T-cell (primary cell): ENCODE measurements at regions not wholly inside any gene's neighbourhood (a gene's known extent, or its start where the extent isn't known, plus 50 kb on each side); places are given as distances from the start of the nearest gene placed in this dataset.

ENCODE experiments used
- ATAC-seq, 4 experiments: fragments of 200-7000 bp in 3 of 4; fragments of 150-1000 bp in 1 of 4; cut with Tn5 transposase; replicated peaks in 1 of 4; 1 replicate in 3 of 4; 2 replicates in 1 of 4; pipeline ENCODE4 v1.10.0; 2021; ENCODE audit warnings: moderate library complexity in 3 of 4, mild to moderate bottlenecking in 2 of 4, moderate number of reproducible peaks in 1 of 4
- CTCF ChIA-PET, 2 donors: fragments of 300-600 bp; sonication (Branson Sonifier 250); formaldehyde crosslinking; loops; one replicate each; lab custom pipeline; 2022; ENCODE audit warnings: antibody characterized with exemption in 2 of 2; lab: Charles Lee
- POLR2A ChIA-PET, 2 donors: fragments of 300-600 bp; sonication (Branson Sonifier 250); formaldehyde crosslinking; loops; one replicate each; lab custom pipeline; 2022; ENCODE audit warnings: antibody characterized with exemption in 2 of 2; lab: Charles Lee
- DNase-seq, 35 experiments: peaks; one replicate each; pipeline versions ENCODE4 v3.0.0 to v3.0.0-alpha.2; 2013 to 2023
- H3K27ac ChIP-seq: one replicate; pipeline ENCODE4 v1.5.1; 2013; ENCODE audit warnings: low read length
- H3K27me3 ChIP-seq, 2 experiments: replicated peaks in 1 of 2; 1 replicate in 1 of 2; 2 replicates in 1 of 2; pipeline versions ENCODE4 v1.6.1 to v1.7.0; 2013; ENCODE audit warnings: low read length in 1 of 2, mixed read lengths in 1 of 2; ENCODE audit not compliant: control insufficient read depth in 2 of 2, insufficient read depth in 2 of 2; ENCODE audit errors: extremely low read depth in 1 of 2
- H3K36me3 ChIP-seq, 2 donors: 1 replicate in 1 of 2; 2 replicates in 1 of 2; pipeline versions ENCODE4 v1.6.1 to v1.7.0; 2013; ENCODE audit warnings: low read length in 1 of 2; ENCODE audit not compliant: control insufficient read depth in 2 of 2, insufficient read depth in 1 of 2; ENCODE audit errors: extremely low read depth in 1 of 2
- H3K4me1 ChIP-seq, 2 experiments: 1 replicate in 1 of 2; 2 replicates in 1 of 2; pipeline versions ENCODE4 v1.6.1 to v1.7.0; 2013; ENCODE audit warnings: low read length in 2 of 2, mixed read lengths in 1 of 2; ENCODE audit not compliant: insufficient read depth in 2 of 2, control insufficient read depth in 1 of 2; ENCODE audit errors: extremely low read depth in 1 of 2
- H3K4me3 ChIP-seq, 2 donors: 1 replicate in 1 of 2; 2 replicates in 1 of 2; pipeline versions ENCODE4 v1.5.1 to v1.7.0; 2013; ENCODE audit warnings: mild to moderate bottlenecking in 2 of 2, low read length in 1 of 2, moderate library complexity in 1 of 2; ENCODE audit not compliant: control insufficient read depth in 1 of 2; ENCODE audit errors: extremely low read depth in 1 of 2
- H3K9me3 ChIP-seq: 2 replicates; pipeline ENCODE4 v1.7.0; 2013
- H3K27ac Mint-ChIP-seq, 2 donors: one replicate each; pipeline ENCODE4 v1.8.0; 2020 to 2021; ENCODE audit warnings: mild to moderate bottlenecking in 2 of 2, mixed read lengths in 2 of 2
- H3K27me3 Mint-ChIP-seq, 2 donors: one replicate each; pipeline ENCODE4 v1.8.0; 2021 to 2022; ENCODE audit warnings: mixed read lengths in 2 of 2
- H3K36me3 Mint-ChIP-seq: one replicate; pipeline ENCODE4 v1.8.0; 2021; ENCODE audit warnings: mixed read lengths
- H3K4me1 Mint-ChIP-seq, 3 donors: one replicate each; pipeline ENCODE4 v1.8.0; 2020 to 2022; ENCODE audit warnings: mixed read lengths in 3 of 3, mild to moderate bottlenecking in 1 of 3
- H3K4me3 Mint-ChIP-seq, 3 donors: one replicate each; pipeline ENCODE4 v1.8.0; 2020 to 2022; ENCODE audit warnings: mild to moderate bottlenecking in 3 of 3, mixed read lengths in 3 of 3, moderate library complexity in 3 of 3
- H3K9me3 Mint-ChIP-seq, 3 donors: one replicate each; pipeline ENCODE4 v1.8.0; 2020 to 2022; ENCODE audit warnings: mixed read lengths in 3 of 3
- WGBS: methylation state at CpG from one replicate; pipeline ENCODE4 v1.1.5; 2013; ENCODE audit warnings: missing lambda C conversion rate; ENCODE audit not compliant: insufficient coverage; 5-methylcytosine and 5-hydroxymethylcytosine counted together

DNA sequence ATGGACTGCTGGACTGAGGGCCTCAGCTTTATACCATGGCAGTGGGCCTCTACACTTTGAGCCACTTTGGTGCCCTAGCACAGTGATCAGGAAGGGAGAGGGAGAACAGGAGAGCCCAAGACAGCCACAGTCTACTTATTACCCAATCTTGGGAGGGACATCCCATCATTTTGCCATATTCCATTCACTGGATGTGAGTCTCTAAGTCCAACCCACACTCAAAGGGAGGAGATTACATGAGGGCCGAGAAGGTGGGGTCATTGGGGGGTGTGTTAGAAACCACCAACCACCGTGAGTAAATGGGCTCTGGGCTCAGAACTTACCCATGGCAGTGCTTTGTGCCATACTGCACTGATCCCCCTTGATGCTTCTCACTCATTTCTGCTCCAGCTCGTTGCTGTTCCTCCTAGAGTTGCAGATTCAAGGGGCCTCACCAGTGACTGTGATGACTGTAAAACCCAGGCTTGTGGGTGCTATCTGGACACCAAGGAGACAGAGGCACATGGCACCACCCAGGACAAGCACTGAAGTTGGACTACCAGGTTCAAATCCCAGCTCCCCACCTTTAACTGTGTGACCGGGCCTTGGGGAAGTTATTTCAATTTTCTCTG is 97.6 kb upstream of the RAB6C start:
- Histone ChIP-seq H3K27ac (no peak overlapping the region), H3K27me3 (peaks cover 0 to 5% of the 10 kb centered on the region in 2 experiments), H3K9me3 (no peaks in the 10 kb centered on the region), H3K4me1 (peaks cover 1 to 9% of the 10 kb centered on the region in 2 experiments), H3K36me3 (no peaks in the 10 kb centered on the region), H3K4me3 (no peak overlapping the region)
- ATAC-seq: no peak
- Mint-ChIP-seq H3K4me1 (peaks cover 6 to 7% (median 7%) of the 10 kb centered on the region in 3 donors), H3K9me3 (no peaks in the 10 kb centered on the region), H3K4me3 (no peak overlapping the region), H3K27me3 (no peaks in the 10 kb centered on the region), H3K27ac (no peak overlapping the region), H3K36me3 (no peaks in the 10 kb centered on the region)
- CTCF ChIA-PET: no interaction called here
- POLR2A ChIA-PET: no interaction called here
- DNase-seq: no peak
- WGBS: 47% methylated on average over 2 of the region's 4 CpGs

DNA sequence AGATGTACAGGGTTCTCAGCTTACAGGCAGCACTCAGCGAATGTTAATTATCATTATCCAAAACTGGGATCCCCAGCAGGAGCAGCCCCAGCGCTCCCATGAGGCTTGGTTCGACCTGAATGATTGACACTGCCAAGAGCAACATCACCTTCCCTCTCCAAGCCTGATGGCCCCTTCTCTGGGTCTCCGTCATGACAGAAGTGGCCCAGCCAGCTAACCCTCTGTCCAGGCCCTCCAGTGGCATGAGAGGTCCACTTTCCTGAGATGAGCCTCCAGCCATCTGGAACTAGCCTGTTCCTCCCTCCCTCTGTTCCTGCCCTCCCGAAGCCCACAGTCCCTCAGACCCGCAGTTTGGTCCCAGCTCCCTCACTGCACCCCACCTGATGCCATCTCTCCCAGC is 97.0 kb upstream of the RAB6C start:
- H3K27me3 Mint-ChIP-seq: no peaks in the 10 kb centered on the region
- H3K4me3 Mint-ChIP-seq: no peak overlapping the region
- 82% methylated on average over 6 of the region's 6 CpGs for WGBS
- no peak for DNase-seq
- Histone ChIP-seq H3K36me3 (no peaks in the 10 kb centered on the region), H3K27ac (no peak overlapping the region), H3K4me1 (peaks cover 0 to 7% of the 10 kb centered on the region in 2 experiments), H3K4me3 (no peak overlapping the region), H3K27me3 (peaks cover 0 to 7% of the 10 kb centered on the region in 2 experiments), H3K9me3 (no peaks in the 10 kb centered on the region)
- H3K27ac Mint-ChIP-seq: no peak overlapping the region
- H3K9me3 Mint-ChIP-seq: no peaks in the 10 kb centered on the region
- ChIA-PET CTCF (no interaction called here), POLR2A (no interaction called here)
- H3K4me1 Mint-ChIP-seq: peaks cover under 1 to 2% (median 2%) of the 10 kb centered on the region in 3 donors
- no peaks in the 10 kb centered on the region for H3K36me3 Mint-ChIP-seq
- no peak for ATAC-seq

DNA sequence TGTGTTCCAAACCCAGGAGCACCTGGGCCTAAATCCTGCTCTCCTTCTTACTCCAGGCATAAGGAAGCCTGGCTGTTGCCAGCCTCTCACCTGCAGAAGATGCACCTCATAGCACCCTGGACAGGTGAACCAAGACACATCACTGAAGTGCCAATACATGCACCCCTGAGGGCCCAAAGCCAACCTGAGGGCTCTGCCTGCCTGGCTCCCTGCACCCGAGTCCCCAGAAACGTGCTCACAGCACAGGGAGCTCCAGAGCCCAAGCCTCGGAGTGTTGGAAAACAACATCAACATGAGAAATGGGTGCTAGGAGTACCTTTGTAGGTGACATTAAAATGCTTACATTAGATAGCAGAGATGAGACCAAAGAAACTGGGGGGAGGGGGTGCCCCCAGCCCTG is 96.3 kb upstream of the RAB6C start:
- H3K36me3 ChIP-seq: no peaks in the 10 kb centered on the region
- peaks cover 0 to 14% of the 10 kb centered on the region in 2 experiments for H3K27me3 ChIP-seq
- H3K27ac Mint-ChIP-seq: no peak overlapping the region
- peaks cover 0 to 3% of the 10 kb centered on the region in 2 experiments for H3K4me1 ChIP-seq
- H3K4me3 Mint-ChIP-seq: no peak overlapping the region
- no peak overlapping the region for H3K27ac ChIP-seq
- H3K9me3 Mint-ChIP-seq: no peaks in the 10 kb centered on the region
- ATAC-seq (no peak), DNase-seq (no peak)
- no peaks in the 10 kb centered on the region for H3K9me3 ChIP-seq
- WGBS: 100% methylated on average over 1 of the region's 3 CpGs
- peaks cover 0 to 2% (median 2%) of the 10 kb centered on the region in 3 donors for H3K4me1 Mint-ChIP-seq
- no peaks in the 10 kb centered on the region for H3K27me3 Mint-ChIP-seq
- POLR2A ChIA-PET: no interaction called here
- no peaks in the 10 kb centered on the region for H3K36me3 Mint-ChIP-seq
- no peak overlapping the region for H3K4me3 ChIP-seq
- CTCF ChIA-PET: no interaction called here

DNA sequence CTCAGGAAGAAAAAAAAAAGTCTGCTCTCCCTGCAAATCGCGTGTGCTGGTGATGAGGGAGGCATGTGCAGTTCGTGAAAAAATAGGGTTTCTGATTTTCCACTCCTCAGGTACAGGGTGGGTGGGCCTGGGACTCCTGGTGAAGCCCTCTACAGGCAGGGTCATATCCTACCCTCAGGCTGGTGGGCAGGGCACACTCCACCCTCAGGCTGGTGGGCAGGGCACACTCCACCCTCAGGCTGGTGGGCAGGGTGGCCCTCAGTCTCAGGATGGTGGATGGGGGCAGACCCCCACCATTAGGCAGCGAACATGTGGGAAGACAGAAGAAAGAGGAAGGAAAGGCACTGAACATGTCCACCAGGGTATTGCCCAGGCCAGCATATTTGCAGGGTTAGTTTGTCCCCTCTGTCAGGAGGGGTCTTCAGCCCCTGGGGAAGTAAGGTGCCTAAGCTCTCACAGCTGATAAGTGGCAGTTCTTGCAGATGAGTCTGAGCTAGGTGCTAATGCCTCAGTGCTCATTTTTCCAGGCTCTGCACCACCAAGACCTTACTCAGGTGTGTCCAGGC is 95.2 kb upstream of the RAB6C start:
- ChIA-PET CTCF (no interaction called here), POLR2A (no interaction called here)
- no peak for ATAC-seq
- no peaks in the 10 kb centered on the region for H3K9me3 Mint-ChIP-seq
- H3K4me1 Mint-ChIP-seq: no peaks in the 10 kb centered on the region
- Histone ChIP-seq H3K4me1 (no peaks in the 10 kb centered on the region), H3K27ac (no peak overlapping the region), H3K4me3 (no peak overlapping the region), H3K27me3 (peaks cover 0 to 19% of the 10 kb centered on the region in 2 experiments), H3K9me3 (no peaks in the 10 kb centered on the region), H3K36me3 (no peaks in the 10 kb centered on the region)
- H3K27me3 Mint-ChIP-seq: peaks cover 0 to 4% of the 10 kb centered on the region in 2 donors
- no peak for DNase-seq
- no peaks in the 10 kb centered on the region for H3K36me3 Mint-ChIP-seq
- no peak overlapping the region for H3K4me3 Mint-ChIP-seq
- H3K27ac Mint-ChIP-seq: no peak overlapping the region
- 100% methylated on average over 1 of the region's 4 CpGs for WGBS

DNA sequence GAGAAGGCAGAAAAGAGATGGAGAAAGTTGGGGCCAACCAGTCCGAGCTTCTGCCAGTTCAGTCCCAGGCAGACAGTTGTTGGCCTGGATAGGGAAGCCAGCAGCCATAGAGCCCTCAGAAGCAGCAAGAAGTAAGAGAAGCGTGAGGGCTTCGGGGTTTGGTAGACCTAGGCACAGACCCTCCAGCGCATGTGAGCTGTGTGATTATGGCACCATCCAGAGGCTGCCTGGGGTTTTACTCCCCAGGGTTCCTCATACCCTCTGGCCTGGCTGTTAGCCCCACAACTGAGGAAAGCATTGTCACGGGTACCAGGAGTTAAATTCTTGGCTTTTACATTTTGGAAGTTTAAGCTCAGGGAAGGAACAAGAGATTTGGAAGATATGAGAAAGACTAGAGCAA is 93.7 kb upstream of the RAB6C start:
- H3K27me3 ChIP-seq: peaks cover 0 to 19% of the 10 kb centered on the region in 2 experiments
- H3K27ac ChIP-seq: no peak overlapping the region
- H3K4me3 ChIP-seq: no peak overlapping the region
- Mint-ChIP-seq H3K36me3 (no peaks in the 10 kb centered on the region), H3K27me3 (peaks cover 0 to 5% of the 10 kb centered on the region in 2 donors), H3K27ac (no peak overlapping the region), H3K9me3 (no peaks in the 10 kb centered on the region), H3K4me3 (no peak overlapping the region), H3K4me1 (no peaks in the 10 kb centered on the region)
- 28% methylated on average over 4 of the region's 5 CpGs for WGBS
- H3K9me3 ChIP-seq: no peaks in the 10 kb centered on the region
- CTCF ChIA-PET: no interaction called here
- peak in 2 of 4 experiments; percentile 37 to 39 for ATAC-seq
- POLR2A ChIA-PET: no interaction called here
- DNase-seq: peak in 1 of 35 experiments; percentile 17
- no peaks in the 10 kb centered on the region for H3K4me1 ChIP-seq
- no peaks in the 10 kb centered on the region for H3K36me3 ChIP-seq

DNA sequence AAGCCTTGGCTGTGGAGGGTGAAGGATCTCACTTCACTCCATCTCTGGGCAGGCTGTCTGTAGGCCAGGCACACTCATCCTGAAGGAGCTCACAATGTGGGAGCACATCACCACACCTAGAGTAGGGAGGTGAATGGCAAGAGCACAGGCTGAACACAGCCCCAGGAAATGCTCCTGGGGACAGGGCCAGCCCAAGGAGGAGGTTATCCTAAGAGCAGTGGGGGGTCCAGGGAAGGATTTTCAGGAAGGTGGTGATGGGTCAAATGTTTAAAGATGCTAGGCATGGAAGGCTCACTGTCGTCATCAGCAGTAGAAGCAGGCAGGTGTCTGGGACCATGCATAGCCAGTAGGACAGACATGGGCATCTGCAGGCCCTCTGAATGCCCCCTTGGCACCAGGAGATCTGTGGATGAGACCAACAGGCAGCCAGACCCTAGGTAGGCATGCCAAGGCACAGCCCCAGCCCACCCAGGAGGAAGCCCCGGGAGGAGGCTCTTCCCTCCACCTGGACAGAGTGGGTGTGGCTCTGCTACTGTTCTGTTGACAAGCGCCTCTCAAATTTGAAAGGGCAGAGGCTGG is 91.7 kb upstream of the RAB6C start:
- no peaks in the 10 kb centered on the region for H3K9me3 ChIP-seq
- POLR2A ChIA-PET: no interaction called here
- no peak for ATAC-seq
- H3K4me1 ChIP-seq: no peaks in the 10 kb centered on the region
- WGBS: 62% methylated on average over 1 of the region's 3 CpGs
- H3K4me3 ChIP-seq: no peak overlapping the region
- CTCF ChIA-PET: no interaction called here
- H3K9me3 Mint-ChIP-seq: no peaks in the 10 kb centered on the region
- H3K27me3 Mint-ChIP-seq: peaks cover 5 to 10% of the 10 kb centered on the region in 2 donors
- H3K27me3 ChIP-seq: peaks cover 0 to 24% of the 10 kb centered on the region in 2 experiments
- H3K4me1 Mint-ChIP-seq: no peaks in the 10 kb centered on the region
- H3K4me3 Mint-ChIP-seq: no peak overlapping the region
- no peaks in the 10 kb centered on the region for H3K36me3 Mint-ChIP-seq
- no peaks in the 10 kb centered on the region for H3K36me3 ChIP-seq
- no peak overlapping the region for H3K27ac ChIP-seq
- DNase-seq: no peak
- no peak overlapping the region for H3K27ac Mint-ChIP-seq
